ENCODE measurements at regions not wholly inside any gene's neighbourhood (a gene's known extent, or its start where the extent isn't known, plus 50 kb on each side); places are given as distances from the start of the nearest gene placed in this dataset.

DNA sequence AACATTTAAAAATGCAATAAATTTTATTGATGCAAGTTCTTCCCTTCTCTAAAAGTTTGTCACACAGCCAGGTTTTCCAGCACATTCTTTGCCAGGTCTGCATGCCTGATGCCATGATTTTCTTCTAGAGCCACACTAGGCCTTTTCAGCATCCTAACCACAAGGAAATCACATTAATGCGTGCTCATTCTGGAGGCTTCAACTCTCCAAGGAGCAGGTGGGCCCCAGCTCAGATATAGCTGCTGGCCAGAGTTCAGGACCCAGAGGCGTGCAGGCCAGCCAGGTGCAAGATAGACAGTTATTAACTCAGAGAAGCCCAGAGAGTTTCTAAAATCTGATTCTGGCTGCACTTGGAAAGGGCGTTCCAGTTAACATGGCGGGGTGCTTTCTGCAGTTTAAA is 124.5 kb upstream of the MAF start:
- Histone ChIP-seq H3K4me2 (ENCODE audit: low read length) (no peak overlapping the region), H4K20me1 (ENCODE audit: control insufficient read depth, insufficient read depth, low read depth, low read length) (no peaks in the 10 kb centered on the region), H3K79me2 (ENCODE audit: control insufficient read depth, low read length) (no peaks in the 10 kb centered on the region), H3K36me3 (ENCODE audit: control insufficient read depth, low read length) (no peaks in the 10 kb centered on the region), H3K9me3 (ENCODE audit: control insufficient read depth, insufficient read depth, low read length) (no peaks in the 10 kb centered on the region), H3K27me3 (ENCODE audit: control insufficient read depth, low read length) (no peaks in the 10 kb centered on the region), H3K9me2 (replicated peaks; ENCODE audit: control insufficient read depth, low read length) (no peaks in the 10 kb centered on the region), H3F3A (ENCODE audit: control insufficient read depth, insufficient read depth) (no peaks in the 10 kb centered on the region), H3K27ac (ENCODE audit: low read depth, low read length) (no peak overlapping the region), H3K4me3 (ENCODE audit: low read length) (no peak overlapping the region), H3K4me1 (ENCODE audit: control insufficient read depth, low read length) (no peaks in the 10 kb centered on the region)
- TF ChIP-seq, protein P1, sequence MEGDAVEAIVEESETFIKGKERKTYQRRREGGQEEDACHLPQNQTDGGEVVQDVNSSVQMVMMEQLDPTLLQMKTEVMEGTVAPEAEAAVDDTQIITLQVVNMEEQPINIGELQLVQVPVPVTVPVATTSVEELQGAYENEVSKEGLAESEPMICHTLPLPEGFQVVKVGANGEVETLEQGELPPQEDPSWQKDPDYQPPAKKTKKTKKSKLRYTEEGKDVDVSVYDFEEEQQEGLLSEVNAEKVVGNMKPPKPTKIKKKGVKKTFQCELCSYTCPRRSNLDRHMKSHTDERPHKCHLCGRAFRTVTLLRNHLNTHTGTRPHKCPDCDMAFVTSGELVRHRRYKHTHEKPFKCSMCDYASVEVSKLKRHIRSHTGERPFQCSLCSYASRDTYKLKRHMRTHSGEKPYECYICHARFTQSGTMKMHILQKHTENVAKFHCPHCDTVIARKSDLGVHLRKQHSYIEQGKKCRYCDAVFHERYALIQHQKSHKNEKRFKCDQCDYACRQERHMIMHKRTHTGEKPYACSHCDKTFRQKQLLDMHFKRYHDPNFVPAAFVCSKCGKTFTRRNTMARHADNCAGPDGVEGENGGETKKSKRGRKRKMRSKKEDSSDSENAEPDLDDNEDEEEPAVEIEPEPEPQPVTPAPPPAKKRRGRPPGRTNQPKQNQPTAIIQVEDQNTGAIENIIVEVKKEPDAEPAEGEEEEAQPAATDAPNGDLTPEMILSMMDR (IDR thresholded peaks at IDR 0.05; ENCODE audit: low read depth, low read length, poor library complexity, severe bottlenecking): no peak
- no peak for TF ChIP-seq EZH2phosphoT487 (IDR thresholded peaks at IDR 0.05; ENCODE audit: borderline replicate concordance, low read length)

DNA sequence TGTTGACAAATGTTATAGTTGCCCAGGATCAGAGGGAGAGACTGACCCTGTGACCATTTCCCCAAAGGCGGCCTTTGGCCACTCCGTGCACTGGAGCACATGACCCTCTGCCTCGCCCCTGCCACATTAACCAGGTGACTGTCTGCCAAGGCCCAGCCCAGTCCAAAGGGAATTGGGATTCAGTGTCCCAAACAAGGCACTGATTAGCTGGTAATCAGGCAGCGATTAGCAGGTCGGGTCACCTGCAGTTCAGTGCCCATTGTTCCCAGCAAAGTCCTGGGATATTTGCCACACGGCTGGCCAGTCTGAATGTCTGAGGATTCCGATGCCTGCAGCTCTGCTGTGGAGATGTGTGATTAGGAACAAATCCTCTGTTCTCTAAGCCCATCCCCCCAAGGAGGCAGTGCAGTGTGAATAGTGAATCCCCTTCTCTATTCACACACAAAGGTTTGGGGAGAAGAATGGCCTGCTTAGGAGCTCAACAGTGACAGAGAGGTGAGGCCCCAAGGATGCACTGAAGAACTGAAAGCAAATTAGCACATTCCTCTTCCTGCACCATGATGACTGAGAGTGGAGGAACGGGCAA is 123.1 kb upstream of the MAF start:
- no peaks in the 10 kb centered on the region for H3K4me1 ChIP-seq (ENCODE audit: control insufficient read depth, low read length)
- H4K20me1 ChIP-seq (ENCODE audit: control insufficient read depth, insufficient read depth, low read depth, low read length): no peaks in the 10 kb centered on the region
- H3F3A ChIP-seq (ENCODE audit: control insufficient read depth, insufficient read depth): no peaks in the 10 kb centered on the region
- no peak overlapping the region for H3K4me3 ChIP-seq (ENCODE audit: low read length)
- H3K36me3 ChIP-seq (ENCODE audit: control insufficient read depth, low read length): no peaks in the 10 kb centered on the region
- no peak for TF ChIP-seq EZH2phosphoT487 (IDR thresholded peaks at IDR 0.05; ENCODE audit: borderline replicate concordance, low read length)
- TF ChIP-seq, protein P1 (IDR thresholded peaks at IDR 0.05; ENCODE audit: low read depth, low read length, poor library complexity, severe bottlenecking): no peak
- no peak overlapping the region for H3K4me2 ChIP-seq (ENCODE audit: low read length)
- no peaks in the 10 kb centered on the region for H3K79me2 ChIP-seq (ENCODE audit: control insufficient read depth, low read length)
- no peaks in the 10 kb centered on the region for H3K27me3 ChIP-seq (ENCODE audit: control insufficient read depth, low read length)
- H3K27ac ChIP-seq (ENCODE audit: low read depth, low read length): no peak overlapping the region
- no peaks in the 10 kb centered on the region for H3K9me3 ChIP-seq (ENCODE audit: control insufficient read depth, insufficient read depth, low read length)
- H3K9me2 ChIP-seq (replicated peaks; ENCODE audit: control insufficient read depth, low read length): no peaks in the 10 kb centered on the region

DNA sequence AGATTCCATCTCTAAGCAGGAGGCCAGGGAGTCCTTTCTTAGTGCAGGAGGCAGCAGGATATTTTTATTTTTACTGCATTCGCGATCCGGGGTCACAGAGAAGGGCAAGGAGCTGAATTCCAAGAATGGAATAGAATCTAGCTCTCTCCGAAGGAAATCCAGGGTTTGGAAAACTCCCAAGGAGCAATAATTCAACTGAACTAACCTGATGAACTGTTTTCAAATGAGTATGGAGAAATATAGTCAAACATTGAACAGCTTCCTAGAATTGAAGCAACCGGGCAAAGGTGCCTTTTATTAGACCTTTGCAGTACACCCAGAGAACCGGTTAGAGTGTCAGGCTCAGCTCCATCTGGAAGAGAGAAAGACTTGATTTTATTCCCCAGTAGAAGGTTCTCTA is 120.7 kb upstream of the MAF start:
- H3K9me3 ChIP-seq (ENCODE audit: control insufficient read depth, insufficient read depth, low read length): no peaks in the 10 kb centered on the region
- no peak for TF ChIP-seq EZH2phosphoT487 (IDR thresholded peaks at IDR 0.05; ENCODE audit: borderline replicate concordance, low read length)
- TF ChIP-seq, protein P1 (IDR thresholded peaks at IDR 0.05; ENCODE audit: low read depth, low read length, poor library complexity, severe bottlenecking): no peak
- H3K4me2 ChIP-seq (ENCODE audit: low read length): no peak overlapping the region
- H3K36me3 ChIP-seq (ENCODE audit: control insufficient read depth, low read length): no peaks in the 10 kb centered on the region
- no peaks in the 10 kb centered on the region for H3K9me2 ChIP-seq (replicated peaks; ENCODE audit: control insufficient read depth, low read length)
- H3K27me3 ChIP-seq (ENCODE audit: control insufficient read depth, low read length): no peaks in the 10 kb centered on the region
- H3K79me2 ChIP-seq (ENCODE audit: control insufficient read depth, low read length): no peaks in the 10 kb centered on the region
- no peaks in the 10 kb centered on the region for H3K4me1 ChIP-seq (ENCODE audit: control insufficient read depth, low read length)
- H3K4me3 ChIP-seq (ENCODE audit: low read length): no peak overlapping the region
- H3K27ac ChIP-seq (ENCODE audit: low read depth, low read length): no peak overlapping the region
- no peaks in the 10 kb centered on the region for H3F3A ChIP-seq (ENCODE audit: control insufficient read depth, insufficient read depth)
- H4K20me1 ChIP-seq (ENCODE audit: control insufficient read depth, insufficient read depth, low read depth, low read length): no peaks in the 10 kb centered on the region

Measured in DOHH2 (cell line).